A549 (cell line): ENCODE measurements at regions not wholly inside any gene's neighbourhood (a gene's known extent, or its start where the extent isn't known, plus 50 kb on each side); places are given as distances from the start of the nearest gene placed in this dataset.

Experiments
- ATAC-seq, 2 experiments: fragments of 200-7000 bp in 1 of 2; fragments of >200 bp in 1 of 2; cut with Nextera tagmentation in 1 of 2; cut with Tn5 transposase in 1 of 2; 3 replicates each; pipeline versions ENCODE4 v1.8.0 to v1.9.1; 2018 to 2020; ENCODE audit warnings: mild to moderate bottlenecking in 1 of 2, moderate library complexity in 1 of 2
- CTCF ChIA-PET: fragments of 300-600 bp; sonication (Branson Sonifier 250); formaldehyde crosslinking; extraction: SDS; loops from one replicate; lab custom pipeline; 2021; ENCODE audit warnings: antibody characterized with exemption, inconsistent platforms; lab: Yijun Ruan, JAX
- POLR2A ChIA-PET: fragments of 350-600 bp; formaldehyde crosslinking; extraction: SDS; loops from one replicate; lab custom pipeline; 2021; ENCODE audit warnings: antibody characterized with exemption, inconsistent platforms; lab: Yijun Ruan, JAX
- DNase-seq, 2 experiments: peaks; one replicate each; pipeline versions ENCODE4 v3.0.0 to v3.0.0-alpha.2; 2011 to 2016; ENCODE audit warnings: low read depth in 1 of 2, low spot score in 1 of 2
- FAIRE-seq: peaks from 2 replicates; lab custom pipeline; 2011; peaks lifted over from hg19 to GRCh38; lab: Jason Lieb, UNC
- H3K27ac ChIP-seq, 2 experiments: fragments of >200 bp; sonication (Bioruptor Twin); formaldehyde crosslinking; 3 replicates each; pipeline ENCODE4 v1.5.1; 2016 to 2017
- H3K4me1 ChIP-seq: fragments of >200 bp; sonication (Bioruptor Twin); formaldehyde crosslinking; 3 replicates; pipeline ENCODE4 v1.6.1; 2016
- H3K4me2 ChIP-seq: fragments of >200 bp; sonication (Bioruptor Twin); formaldehyde crosslinking; 3 replicates; pipeline ENCODE4 v1.6.1; 2016
- H3K4me3 ChIP-seq: fragments of >200 bp; sonication (Bioruptor Twin); formaldehyde crosslinking; 3 replicates; pipeline ENCODE4 v1.5.1; 2016
- H3K9me3 ChIP-seq: fragments of >200 bp; sonication (Bioruptor Twin); formaldehyde crosslinking; 3 replicates; pipeline ENCODE4 v1.6.1; 2016
- ATOH8 ChIP-seq: fragments of 250-450 bp; sonication (Bioruptor Pico); IDR thresholded peaks from 2 replicates; pipeline ENCODE4 v1.5.0; 2020; ENCODE audit warnings: low read depth, mild to moderate bottlenecking, moderate library complexity
- CHD4 ChIP-seq: fragments of 200-600 bp; sonication (generic); IDR thresholded peaks from 2 replicates; pipeline ENCODE4 v1.6.1; 2016; ENCODE audit warnings: antibody characterized with exemption, mild to moderate bottlenecking, borderline replicate concordance
- EHF ChIP-seq: fragments of 250-450 bp; sonication (Bioruptor Pico); IDR thresholded peaks from 2 replicates; pipeline ENCODE4 v1.5.0; 2020; ENCODE audit warnings: mild to moderate bottlenecking
- JUNB ChIP-seq: fragments of >200 bp; sonication (Bioruptor Twin); formaldehyde crosslinking; IDR thresholded peaks from 2 replicates; pipeline ENCODE4 v1.6.1; 2016
- KDM1A ChIP-seq: fragments of 200-600 bp; sonication (generic); IDR thresholded peaks from 2 replicates; pipeline ENCODE4 v1.6.1; 2016; ENCODE audit warnings: low read depth, mild to moderate bottlenecking
- MAZ ChIP-seq: fragments of 150-350 bp; IDR thresholded peaks from 2 replicates; pipeline ENCODE4 v1.6.1; 2014; ENCODE audit warnings: antibody characterized with exemption, low read depth, low read length, borderline replicate concordance
- MYC ChIP-seq: IDR thresholded peaks from 2 replicates; pipeline ENCODE4 v1.6.1; 2012; ENCODE audit warnings: mild to moderate bottlenecking, inconsistent platforms, low read length, improper control_type of control experiment, borderline replicate concordance
- PHF8 ChIP-seq: fragments of 200-600 bp; sonication (generic); IDR thresholded peaks from 2 replicates; pipeline ENCODE4 v1.6.1; 2016; ENCODE audit warnings: low read depth, mild to moderate bottlenecking, antibody characterized with exemption, moderate library complexity, borderline replicate concordance
- POLR2AphosphoS2 ChIP-seq: conservative IDR thresholded peaks from 2 replicates; pipeline ENCODE4 v1.6.1; 2012; ENCODE audit warnings: low read length, improper control_type of control experiment, inconsistent platforms
- TFCP2L1 ChIP-seq: fragments of 250-450 bp; sonication (Bioruptor Pico); IDR thresholded peaks from 2 replicates; pipeline ENCODE4 v1.5.0; 2021; ENCODE audit warnings: mild to moderate bottlenecking
- USF2 ChIP-seq: fragments of 450-650 bp; IDR thresholded peaks from 2 replicates; pipeline ENCODE4 v1.6.1; 2014; ENCODE audit warnings: antibody characterized with exemption
- ZC3H11A ChIP-seq: fragments of 450-650 bp; IDR thresholded peaks from 2 replicates; pipeline ENCODE4 v1.6.1; 2014; ENCODE audit warnings: antibody characterized with exemption, mild to moderate bottlenecking
- ZSCAN20 ChIP-seq: fragments of 250-450 bp; sonication (Bioruptor Pico); IDR thresholded peaks from 2 replicates; pipeline ENCODE4 v1.8.0; 2022; ENCODE audit warnings: mild to moderate bottlenecking, moderate library complexity
- WGBS: methylation state at CpG from one replicate; pipeline ENCODE4 v1.1.6; 2017; ENCODE audit errors: missing lambda C conversion rate; 5-methylcytosine and 5-hydroxymethylcytosine counted together
- TF ChIP-seq, protein P1 (sequence below): fragments of 250-450 bp; sonication (Bioruptor Pico); IDR thresholded peaks from 2 replicates; pipeline ENCODE4 v1.5.0; 2021; ENCODE audit warnings: mild to moderate bottlenecking, moderate library complexity, borderline replicate concordance
- TF ChIP-seq, protein P2 (sequence below): IDR thresholded peaks from 2 replicates; pipeline ENCODE4 v1.6.1; 2012
- TF ChIP-seq, protein P3 (sequence below): fragments of 200-600 bp; sonication (generic); IDR thresholded peaks from 2 replicates; pipeline ENCODE4 v1.6.1; 2016; ENCODE audit warnings: antibody characterized with exemption, mild to moderate bottlenecking, moderate library complexity
- TF ChIP-seq, protein P4 (sequence below): fragments of 150-350 bp; IDR thresholded peaks from 2 replicates; pipeline ENCODE4 v1.6.1; 2014; ENCODE audit warnings: low read depth, mild to moderate bottlenecking, low read length

DNA sequence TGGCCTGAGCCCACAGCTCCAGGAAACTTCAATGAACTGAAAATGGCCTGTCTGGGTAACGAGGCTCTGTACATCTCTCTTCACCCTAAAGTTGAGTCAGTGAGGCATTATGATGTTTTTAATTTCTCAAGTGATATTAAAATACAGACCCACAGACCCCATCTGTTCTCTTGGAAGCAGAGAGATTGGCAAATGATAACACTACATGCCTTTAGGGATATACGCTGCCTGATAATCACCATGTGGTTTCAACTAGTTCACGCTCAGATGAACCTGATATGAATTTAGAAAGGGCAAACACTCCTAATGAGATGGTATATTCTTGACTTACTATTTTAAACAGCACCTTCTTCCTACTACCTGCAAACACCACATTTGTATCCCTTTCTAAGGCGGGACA, 127.5 kb downstream of the RFC3 start:
- Histone ChIP-seq H3K4me1 (no peaks in the 10 kb centered on the region), H3K4me2 (no peak overlapping the region), H3K4me3 (no peak overlapping the region), H3K9me3 (no peaks in the 10 kb centered on the region), H3K27ac (no peak overlapping the region)
- POLR2A ChIA-PET = no interaction called here
- CTCF ChIA-PET = no interaction called here
- DNase-seq (no peak), ATAC-seq (no peak), FAIRE-seq (no peak)
- 97% methylated on average over 4 of the region's 4 CpGs for WGBS
- TF ChIP-seq PHF8 (no peak), CHD4 (no peak), KDM1A (no peak), MAZ (no peak), ATOH8 (CRISPR knock-in tag) (no peak), USF2 (no peak), ZSCAN20 (CRISPR knock-in tag) (no peak), POLR2AphosphoS2 (no peak), JUNB (no peak), EHF (no peak), ZC3H11A (no peak), TFCP2L1 (CRISPR knock-in tag) (no peak)
- TF ChIP-seq, protein P1, sequence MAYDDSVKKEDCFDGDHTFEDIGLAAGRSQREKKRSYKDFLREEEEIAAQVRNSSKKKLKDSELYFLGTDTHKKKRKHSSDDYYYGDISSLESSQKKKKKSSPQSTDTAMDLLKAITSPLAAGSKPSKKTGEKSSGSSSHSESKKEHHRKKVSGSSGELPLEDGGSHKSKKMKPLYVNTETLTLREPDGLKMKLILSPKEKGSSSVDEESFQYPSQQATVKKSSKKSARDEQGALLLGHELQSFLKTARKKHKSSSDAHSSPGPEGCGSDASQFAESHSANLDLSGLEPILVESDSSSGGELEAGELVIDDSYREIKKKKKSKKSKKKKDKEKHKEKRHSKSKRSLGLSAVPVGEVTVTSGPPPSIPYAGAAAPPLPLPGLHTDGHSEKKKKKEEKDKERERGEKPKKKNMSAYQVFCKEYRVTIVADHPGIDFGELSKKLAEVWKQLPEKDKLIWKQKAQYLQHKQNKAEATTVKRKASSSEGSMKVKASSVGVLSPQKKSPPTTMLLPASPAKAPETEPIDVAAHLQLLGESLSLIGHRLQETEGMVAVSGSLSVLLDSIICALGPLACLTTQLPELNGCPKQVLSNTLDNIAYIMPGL = no peak
- TF ChIP-seq, protein P2, sequence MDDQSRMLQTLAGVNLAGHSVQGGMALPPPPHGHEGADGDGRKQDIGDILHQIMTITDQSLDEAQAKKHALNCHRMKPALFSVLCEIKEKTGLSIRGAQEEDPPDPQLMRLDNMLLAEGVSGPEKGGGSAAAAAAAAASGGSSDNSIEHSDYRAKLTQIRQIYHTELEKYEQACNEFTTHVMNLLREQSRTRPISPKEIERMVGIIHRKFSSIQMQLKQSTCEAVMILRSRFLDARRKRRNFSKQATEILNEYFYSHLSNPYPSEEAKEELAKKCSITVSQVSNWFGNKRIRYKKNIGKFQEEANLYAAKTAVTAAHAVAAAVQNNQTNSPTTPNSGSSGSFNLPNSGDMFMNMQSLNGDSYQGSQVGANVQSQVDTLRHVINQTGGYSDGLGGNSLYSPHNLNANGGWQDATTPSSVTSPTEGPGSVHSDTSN = no peak

DNA sequence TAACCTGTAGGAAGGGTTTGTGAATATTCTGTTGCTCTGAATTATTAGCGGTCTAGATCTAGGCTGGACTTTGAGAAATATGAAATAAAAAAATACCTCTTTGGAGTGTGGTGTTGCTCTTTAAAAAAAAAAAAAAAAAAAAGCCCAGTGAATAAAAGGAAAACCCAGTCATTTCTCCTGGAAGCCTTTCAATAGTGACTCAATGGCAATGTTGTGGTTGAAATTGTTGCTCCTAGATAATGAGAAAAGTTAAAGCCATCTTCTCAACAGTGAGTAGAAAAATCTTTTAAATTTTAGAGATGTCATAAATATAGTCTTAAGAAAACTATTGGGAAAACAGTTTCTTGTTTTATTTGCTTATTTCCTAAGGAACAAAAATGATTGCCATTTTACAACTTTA, 135.3 kb downstream of the RFC3 start:
- CTCF ChIA-PET = no interaction called here
- Histone ChIP-seq H3K4me1 (no peaks in the 10 kb centered on the region), H3K27ac (no peak overlapping the region), H3K9me3 (no peaks in the 10 kb centered on the region), H3K4me2 (no peak overlapping the region), H3K4me3 (no peak overlapping the region)
- ATAC-seq = no peak
- WGBS = 86% methylated on average over 1 of the region's 1 CpG
- no peak for DNase-seq
- FAIRE-seq = no peak
- TF ChIP-seq, protein P3, sequence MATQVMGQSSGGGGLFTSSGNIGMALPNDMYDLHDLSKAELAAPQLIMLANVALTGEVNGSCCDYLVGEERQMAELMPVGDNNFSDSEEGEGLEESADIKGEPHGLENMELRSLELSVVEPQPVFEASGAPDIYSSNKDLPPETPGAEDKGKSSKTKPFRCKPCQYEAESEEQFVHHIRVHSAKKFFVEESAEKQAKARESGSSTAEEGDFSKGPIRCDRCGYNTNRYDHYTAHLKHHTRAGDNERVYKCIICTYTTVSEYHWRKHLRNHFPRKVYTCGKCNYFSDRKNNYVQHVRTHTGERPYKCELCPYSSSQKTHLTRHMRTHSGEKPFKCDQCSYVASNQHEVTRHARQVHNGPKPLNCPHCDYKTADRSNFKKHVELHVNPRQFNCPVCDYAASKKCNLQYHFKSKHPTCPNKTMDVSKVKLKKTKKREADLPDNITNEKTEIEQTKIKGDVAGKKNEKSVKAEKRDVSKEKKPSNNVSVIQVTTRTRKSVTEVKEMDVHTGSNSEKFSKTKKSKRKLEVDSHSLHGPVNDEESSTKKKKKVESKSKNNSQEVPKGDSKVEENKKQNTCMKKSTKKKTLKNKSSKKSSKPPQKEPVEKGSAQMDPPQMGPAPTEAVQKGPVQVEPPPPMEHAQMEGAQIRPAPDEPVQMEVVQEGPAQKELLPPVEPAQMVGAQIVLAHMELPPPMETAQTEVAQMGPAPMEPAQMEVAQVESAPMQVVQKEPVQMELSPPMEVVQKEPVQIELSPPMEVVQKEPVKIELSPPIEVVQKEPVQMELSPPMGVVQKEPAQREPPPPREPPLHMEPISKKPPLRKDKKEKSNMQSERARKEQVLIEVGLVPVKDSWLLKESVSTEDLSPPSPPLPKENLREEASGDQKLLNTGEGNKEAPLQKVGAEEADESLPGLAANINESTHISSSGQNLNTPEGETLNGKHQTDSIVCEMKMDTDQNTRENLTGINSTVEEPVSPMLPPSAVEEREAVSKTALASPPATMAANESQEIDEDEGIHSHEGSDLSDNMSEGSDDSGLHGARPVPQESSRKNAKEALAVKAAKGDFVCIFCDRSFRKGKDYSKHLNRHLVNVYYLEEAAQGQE = no peak
- no peak for TF ChIP-seq MYC
- no peak for TF ChIP-seq MAZ
- no peak for TF ChIP-seq ATOH8 (CRISPR knock-in tag)
- TF ChIP-seq, protein P4, sequence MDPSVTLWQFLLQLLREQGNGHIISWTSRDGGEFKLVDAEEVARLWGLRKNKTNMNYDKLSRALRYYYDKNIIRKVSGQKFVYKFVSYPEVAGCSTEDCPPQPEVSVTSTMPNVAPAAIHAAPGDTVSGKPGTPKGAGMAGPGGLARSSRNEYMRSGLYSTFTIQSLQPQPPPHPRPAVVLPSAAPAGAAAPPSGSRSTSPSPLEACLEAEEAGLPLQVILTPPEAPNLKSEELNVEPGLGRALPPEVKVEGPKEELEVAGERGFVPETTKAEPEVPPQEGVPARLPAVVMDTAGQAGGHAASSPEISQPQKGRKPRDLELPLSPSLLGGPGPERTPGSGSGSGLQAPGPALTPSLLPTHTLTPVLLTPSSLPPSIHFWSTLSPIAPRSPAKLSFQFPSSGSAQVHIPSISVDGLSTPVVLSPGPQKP = no peak
- POLR2A ChIA-PET = no interaction called here
